ENCODE measurements at regions not wholly inside any gene's neighbourhood (a gene's known extent, or its start where the extent isn't known, plus 50 kb on each side); places are given as distances from the start of the nearest gene placed in this dataset.

DNA sequence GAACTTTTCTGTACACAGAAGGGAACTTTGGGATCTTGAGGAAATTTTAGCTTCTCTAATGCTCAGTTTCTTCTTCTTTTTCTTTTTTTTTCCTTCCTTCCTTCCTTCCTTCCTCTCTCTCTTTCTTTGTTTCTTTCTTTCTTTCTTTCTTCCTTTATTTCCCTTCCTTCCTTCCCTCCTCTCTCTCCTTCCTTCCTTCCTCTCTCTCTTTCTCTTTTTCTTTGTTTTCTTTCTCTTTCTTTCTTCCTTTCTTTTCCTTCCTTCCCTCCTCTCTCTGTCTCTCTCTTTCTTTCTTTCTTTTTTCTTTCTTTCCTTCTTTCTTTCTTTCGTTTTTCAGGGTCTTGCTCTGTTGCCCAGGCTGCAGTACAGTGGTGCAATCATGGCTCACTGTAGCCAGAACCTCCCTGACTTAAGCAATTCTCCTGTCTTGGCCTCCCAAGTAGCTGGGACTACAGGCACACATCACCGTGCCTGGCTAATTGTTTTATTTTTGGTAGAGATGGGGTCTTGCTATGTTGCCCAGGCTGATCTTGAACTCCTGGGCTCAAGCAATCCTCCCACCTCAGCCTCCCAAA lies 58.6 kb upstream of the SDK1 start:
- Histone ChIP-seq H3K4me3 (no peak overlapping the region), H3K9me3 (peaks cover 11% of the 10 kb centered on the region; the same call in 2 of the 3 replicates), H3K4me1 (peaks cover 17% of the 10 kb centered on the region), H3K27ac (no peak overlapping the region; a peak in 1 of 6 replicates), H3K4me2 (no peak overlapping the region)
- TF ChIP-seq HDAC2 (IDR thresholded peaks at IDR 0.05): no peak
- no peak for TF ChIP-seq ZFP36 (IDR thresholded peaks at IDR 0.05; ENCODE audit: borderline replicate concordance, partially characterized antibody)
- no peak for TF ChIP-seq BHLHE40 (IDR thresholded peaks at IDR 0.05; ENCODE audit: low read depth, low read length)
- TF ChIP-seq NPAS2 (CRISPR knock-in tag; IDR thresholded peaks at IDR 0.05; ENCODE audit: borderline replicate concordance): no peak
- no peak for TF ChIP-seq RAD21 (conservative IDR thresholded peaks at IDR 0.05 in 1 of 2, IDR thresholded peaks at IDR 0.05 in 1 of 2)
- TF ChIP-seq, protein P1, sequence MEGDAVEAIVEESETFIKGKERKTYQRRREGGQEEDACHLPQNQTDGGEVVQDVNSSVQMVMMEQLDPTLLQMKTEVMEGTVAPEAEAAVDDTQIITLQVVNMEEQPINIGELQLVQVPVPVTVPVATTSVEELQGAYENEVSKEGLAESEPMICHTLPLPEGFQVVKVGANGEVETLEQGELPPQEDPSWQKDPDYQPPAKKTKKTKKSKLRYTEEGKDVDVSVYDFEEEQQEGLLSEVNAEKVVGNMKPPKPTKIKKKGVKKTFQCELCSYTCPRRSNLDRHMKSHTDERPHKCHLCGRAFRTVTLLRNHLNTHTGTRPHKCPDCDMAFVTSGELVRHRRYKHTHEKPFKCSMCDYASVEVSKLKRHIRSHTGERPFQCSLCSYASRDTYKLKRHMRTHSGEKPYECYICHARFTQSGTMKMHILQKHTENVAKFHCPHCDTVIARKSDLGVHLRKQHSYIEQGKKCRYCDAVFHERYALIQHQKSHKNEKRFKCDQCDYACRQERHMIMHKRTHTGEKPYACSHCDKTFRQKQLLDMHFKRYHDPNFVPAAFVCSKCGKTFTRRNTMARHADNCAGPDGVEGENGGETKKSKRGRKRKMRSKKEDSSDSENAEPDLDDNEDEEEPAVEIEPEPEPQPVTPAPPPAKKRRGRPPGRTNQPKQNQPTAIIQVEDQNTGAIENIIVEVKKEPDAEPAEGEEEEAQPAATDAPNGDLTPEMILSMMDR (IDR thresholded peaks at IDR 0.05): no peak
- no peak for TF ChIP-seq FOXS1 (CRISPR knock-in tag; IDR thresholded peaks at IDR 0.05)
- no peak for TF ChIP-seq HOXB13 (CRISPR knock-in tag; IDR thresholded peaks at IDR 0.05; ENCODE audit: low read depth)
- no peak for TF ChIP-seq MYC (IDR thresholded peaks at IDR 0.05; ENCODE audit: borderline replicate concordance, low read length)
- TF ChIP-seq JUNB (IDR thresholded peaks at IDR 0.05): no peak
- TF ChIP-seq ZNF302 (CRISPR knock-in tag; IDR thresholded peaks at IDR 0.05): no peak
- no peak for TF ChIP-seq TP53 (CRISPR knock-in tag; IDR thresholded peaks at IDR 0.05)
- no peak for TF ChIP-seq ZSCAN20 (CRISPR knock-in tag; IDR thresholded peaks at IDR 0.05)
- TF ChIP-seq SMC3 (IDR thresholded peaks at IDR 0.05): no peak
- TF ChIP-seq, protein P2, sequence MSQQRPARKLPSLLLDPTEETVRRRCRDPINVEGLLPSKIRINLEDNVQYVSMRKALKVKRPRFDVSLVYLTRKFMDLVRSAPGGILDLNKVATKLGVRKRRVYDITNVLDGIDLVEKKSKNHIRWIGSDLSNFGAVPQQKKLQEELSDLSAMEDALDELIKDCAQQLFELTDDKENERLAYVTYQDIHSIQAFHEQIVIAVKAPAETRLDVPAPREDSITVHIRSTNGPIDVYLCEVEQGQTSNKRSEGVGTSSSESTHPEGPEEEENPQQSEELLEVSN (IDR thresholded peaks at IDR 0.05; ENCODE audit: borderline replicate concordance, low read depth): no peak
- no peak for TF ChIP-seq CHD2 (IDR thresholded peaks at IDR 0.05; ENCODE audit: low read length, partially characterized antibody)
- no peak for TF ChIP-seq FOSL2 (IDR thresholded peaks at IDR 0.05)
- TF ChIP-seq FOSL2 (CRISPR knock-in tag; IDR thresholded peaks at IDR 0.05): no peak
- TF ChIP-seq EP300 (IDR thresholded peaks at IDR 0.05): no peak
- ATAC-seq (no peak), DNase-seq (ENCODE audit: low read depth in 1 of 2, low spot score in 1 of 2) (no peak), FAIRE-seq (no peak)
- ChIA-PET CTCF (interaction anchor here (1.0 to 1.7 kb wide), 2 partner anchors 18 to 58 kb away, joined by 3 to 4 read pairs; partner anchors contain the start of gene SDK1), POLR2A (no interaction called here)
- WGBS (ENCODE audit: missing lambda C conversion rate): 68% methylated on average over 2 of the region's 2 CpGs

GRCh38 chr7:3243256-3243655 lies 57.8 kb upstream of the SDK1 start:
- H3K4me1 ChIP-seq: peaks cover 17% of the 10 kb centered on the region
- DNase-seq (ENCODE audit: low read depth in 1 of 2, low spot score in 1 of 2) (no peak), ATAC-seq (no peak), FAIRE-seq (no peak)
- 79% methylated on average over 5 of the region's 5 CpGs for WGBS (ENCODE audit: missing lambda C conversion rate)
- ChIA-PET POLR2A (no interaction called here), CTCF (interaction anchor here (0.5 to 1.8 kb wide), 3 partner anchors 57 to 572 kb away, joined by 3 to 4 read pairs (median 3); partner anchors contain the start of gene SDK1)
- H3K27ac ChIP-seq: no peak overlapping the region; a peak in 1 of 6 replicates
- no peak overlapping the region for H3K4me3 ChIP-seq
- no peak overlapping the region for H3K4me2 ChIP-seq
- H3K9me3 ChIP-seq: peaks cover 7% of the 10 kb centered on the region; the same call in 2 of the 3 replicates
- TF ChIP-seq ESRRA (IDR thresholded peaks at IDR 0.05; ENCODE audit: borderline replicate concordance, low read length) (no peak), TFCP2L1 (CRISPR knock-in tag; IDR thresholded peaks at IDR 0.05) (no peak), HOXB5 (CRISPR knock-in tag; IDR thresholded peaks at IDR 0.05) (no peak), EP300 (IDR thresholded peaks at IDR 0.05) (no peak), ELK1 (IDR thresholded peaks at IDR 0.05; ENCODE audit: low read depth, low read length) (no peak), KDM5A (IDR thresholded peaks at IDR 0.05) (no peak), RFX5 (IDR thresholded peaks at IDR 0.05) (no peak), JUN (IDR thresholded peaks at IDR 0.05) (no peak), ZC3H11A (IDR thresholded peaks at IDR 0.05) (no peak)
- TF ChIP-seq, protein P3, sequence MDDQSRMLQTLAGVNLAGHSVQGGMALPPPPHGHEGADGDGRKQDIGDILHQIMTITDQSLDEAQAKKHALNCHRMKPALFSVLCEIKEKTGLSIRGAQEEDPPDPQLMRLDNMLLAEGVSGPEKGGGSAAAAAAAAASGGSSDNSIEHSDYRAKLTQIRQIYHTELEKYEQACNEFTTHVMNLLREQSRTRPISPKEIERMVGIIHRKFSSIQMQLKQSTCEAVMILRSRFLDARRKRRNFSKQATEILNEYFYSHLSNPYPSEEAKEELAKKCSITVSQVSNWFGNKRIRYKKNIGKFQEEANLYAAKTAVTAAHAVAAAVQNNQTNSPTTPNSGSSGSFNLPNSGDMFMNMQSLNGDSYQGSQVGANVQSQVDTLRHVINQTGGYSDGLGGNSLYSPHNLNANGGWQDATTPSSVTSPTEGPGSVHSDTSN (IDR thresholded peaks at IDR 0.05): no peak
- TF ChIP-seq, protein P4, sequence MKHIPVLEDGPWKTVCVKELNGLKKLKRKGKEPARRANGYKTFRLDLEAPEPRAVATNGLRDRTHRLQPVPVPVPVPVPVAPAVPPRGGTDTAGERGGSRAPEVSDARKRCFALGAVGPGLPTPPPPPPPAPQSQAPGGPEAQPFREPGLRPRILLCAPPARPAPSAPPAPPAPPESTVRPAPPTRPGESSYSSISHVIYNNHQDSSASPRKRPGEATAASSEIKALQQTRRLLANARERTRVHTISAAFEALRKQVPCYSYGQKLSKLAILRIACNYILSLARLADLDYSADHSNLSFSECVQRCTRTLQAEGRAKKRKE (CRISPR knock-in tag; IDR thresholded peaks at IDR 0.05; ENCODE audit: low read depth): no peak
- TF ChIP-seq, protein P5, sequence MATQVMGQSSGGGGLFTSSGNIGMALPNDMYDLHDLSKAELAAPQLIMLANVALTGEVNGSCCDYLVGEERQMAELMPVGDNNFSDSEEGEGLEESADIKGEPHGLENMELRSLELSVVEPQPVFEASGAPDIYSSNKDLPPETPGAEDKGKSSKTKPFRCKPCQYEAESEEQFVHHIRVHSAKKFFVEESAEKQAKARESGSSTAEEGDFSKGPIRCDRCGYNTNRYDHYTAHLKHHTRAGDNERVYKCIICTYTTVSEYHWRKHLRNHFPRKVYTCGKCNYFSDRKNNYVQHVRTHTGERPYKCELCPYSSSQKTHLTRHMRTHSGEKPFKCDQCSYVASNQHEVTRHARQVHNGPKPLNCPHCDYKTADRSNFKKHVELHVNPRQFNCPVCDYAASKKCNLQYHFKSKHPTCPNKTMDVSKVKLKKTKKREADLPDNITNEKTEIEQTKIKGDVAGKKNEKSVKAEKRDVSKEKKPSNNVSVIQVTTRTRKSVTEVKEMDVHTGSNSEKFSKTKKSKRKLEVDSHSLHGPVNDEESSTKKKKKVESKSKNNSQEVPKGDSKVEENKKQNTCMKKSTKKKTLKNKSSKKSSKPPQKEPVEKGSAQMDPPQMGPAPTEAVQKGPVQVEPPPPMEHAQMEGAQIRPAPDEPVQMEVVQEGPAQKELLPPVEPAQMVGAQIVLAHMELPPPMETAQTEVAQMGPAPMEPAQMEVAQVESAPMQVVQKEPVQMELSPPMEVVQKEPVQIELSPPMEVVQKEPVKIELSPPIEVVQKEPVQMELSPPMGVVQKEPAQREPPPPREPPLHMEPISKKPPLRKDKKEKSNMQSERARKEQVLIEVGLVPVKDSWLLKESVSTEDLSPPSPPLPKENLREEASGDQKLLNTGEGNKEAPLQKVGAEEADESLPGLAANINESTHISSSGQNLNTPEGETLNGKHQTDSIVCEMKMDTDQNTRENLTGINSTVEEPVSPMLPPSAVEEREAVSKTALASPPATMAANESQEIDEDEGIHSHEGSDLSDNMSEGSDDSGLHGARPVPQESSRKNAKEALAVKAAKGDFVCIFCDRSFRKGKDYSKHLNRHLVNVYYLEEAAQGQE (IDR thresholded peaks at IDR 0.05): no peak

All from A549 (cell line).